ENCODE measurements at regions not wholly inside any gene's neighbourhood (a gene's known extent, or its start where the extent isn't known, plus 50 kb on each side); places are given as distances from the start of the nearest gene placed in this dataset.

DNA sequence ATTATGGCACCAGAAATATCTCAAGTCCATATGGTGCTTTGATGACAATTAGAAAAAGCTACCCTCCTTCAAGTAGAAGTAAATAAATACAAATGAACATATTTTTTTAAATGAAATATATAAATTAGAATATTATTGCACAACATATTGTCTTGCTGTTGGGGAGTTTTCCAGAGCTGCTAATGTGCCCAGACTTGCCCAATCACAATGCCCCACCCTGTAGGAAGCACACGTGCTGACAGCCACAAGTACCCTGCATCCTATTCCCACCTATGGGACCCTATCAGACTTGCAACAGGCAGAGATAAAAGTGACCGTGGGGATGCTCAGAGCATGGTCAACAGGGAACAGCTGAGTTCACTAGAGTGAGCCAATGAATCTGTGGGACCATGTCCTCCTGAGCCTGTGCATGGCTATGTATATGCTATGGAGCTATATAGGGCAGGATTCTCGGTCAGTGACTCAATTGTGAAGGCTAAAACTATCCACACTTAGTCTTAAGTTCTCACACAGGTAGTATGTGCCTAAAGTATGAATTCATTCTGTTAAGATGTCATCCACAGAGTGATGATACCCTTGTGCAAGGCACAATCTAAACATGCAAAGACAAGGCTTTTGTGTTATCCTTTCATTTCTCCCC lies 336.0 kb downstream of the HGF start:
- Histone ChIP-seq H3K4me2 (ENCODE audit: low read length) (no peak overlapping the region), H3K9me2 (ENCODE audit: low read depth, low read length) (no peaks in the 10 kb centered on the region), H3K79me2 (ENCODE audit: insufficient read depth, low read length) (no peaks in the 10 kb centered on the region), H3K27me3 (ENCODE audit: insufficient read depth, low read length) (no peaks in the 10 kb centered on the region), H3K9ac (ENCODE audit: low read length) (no peak overlapping the region), H2AFZ (ENCODE audit: low read length) (no peak overlapping the region), H3K9me3 (ENCODE audit: low read length) (no peaks in the 10 kb centered on the region), H3K27ac (ENCODE audit: low read depth, low read length, poor library complexity, severe bottlenecking) (no peak overlapping the region), H3K36me3 (ENCODE audit: insufficient read depth, low read length) (no peaks in the 10 kb centered on the region), H3K4me3 (ENCODE audit: low read depth, low read length, poor library complexity, severe bottlenecking) (no peak overlapping the region), H3F3A (ENCODE audit: insufficient read depth, low read length) (no peaks in the 10 kb centered on the region), H3K4me1 (ENCODE audit: insufficient read depth, low read length, severe bottlenecking) (no peaks in the 10 kb centered on the region), H4K20me1 (ENCODE audit: insufficient read depth, low read length) (no peaks in the 10 kb centered on the region)
- TF ChIP-seq, protein P1, sequence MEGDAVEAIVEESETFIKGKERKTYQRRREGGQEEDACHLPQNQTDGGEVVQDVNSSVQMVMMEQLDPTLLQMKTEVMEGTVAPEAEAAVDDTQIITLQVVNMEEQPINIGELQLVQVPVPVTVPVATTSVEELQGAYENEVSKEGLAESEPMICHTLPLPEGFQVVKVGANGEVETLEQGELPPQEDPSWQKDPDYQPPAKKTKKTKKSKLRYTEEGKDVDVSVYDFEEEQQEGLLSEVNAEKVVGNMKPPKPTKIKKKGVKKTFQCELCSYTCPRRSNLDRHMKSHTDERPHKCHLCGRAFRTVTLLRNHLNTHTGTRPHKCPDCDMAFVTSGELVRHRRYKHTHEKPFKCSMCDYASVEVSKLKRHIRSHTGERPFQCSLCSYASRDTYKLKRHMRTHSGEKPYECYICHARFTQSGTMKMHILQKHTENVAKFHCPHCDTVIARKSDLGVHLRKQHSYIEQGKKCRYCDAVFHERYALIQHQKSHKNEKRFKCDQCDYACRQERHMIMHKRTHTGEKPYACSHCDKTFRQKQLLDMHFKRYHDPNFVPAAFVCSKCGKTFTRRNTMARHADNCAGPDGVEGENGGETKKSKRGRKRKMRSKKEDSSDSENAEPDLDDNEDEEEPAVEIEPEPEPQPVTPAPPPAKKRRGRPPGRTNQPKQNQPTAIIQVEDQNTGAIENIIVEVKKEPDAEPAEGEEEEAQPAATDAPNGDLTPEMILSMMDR (IDR thresholded peaks at IDR 0.05; ENCODE audit: low read length), result no peak
- no peak for TF ChIP-seq EZH2 (IDR thresholded peaks at IDR 0.05; ENCODE audit: borderline replicate concordance, low read length)

DNA sequence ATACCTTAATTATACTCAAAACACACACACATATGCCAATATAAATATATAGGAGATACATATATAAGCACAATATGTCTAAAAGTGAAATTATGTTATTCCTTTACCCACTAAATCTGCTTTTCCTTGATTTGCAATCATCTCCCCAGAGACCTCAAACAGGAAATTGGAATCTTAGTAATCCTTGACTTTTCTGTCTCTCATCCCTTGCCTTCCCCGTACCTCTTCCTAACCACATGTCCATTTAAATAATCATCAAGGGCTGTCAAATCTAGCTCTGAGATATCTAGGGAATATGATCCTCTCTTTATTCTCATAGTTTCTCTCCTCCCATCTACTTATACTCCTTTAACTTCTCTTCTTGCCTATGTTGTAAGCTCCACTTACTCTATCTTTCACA lies 336.6 kb downstream of the HGF start:
- Histone ChIP-seq H3K27me3 (ENCODE audit: insufficient read depth, low read length) (no peaks in the 10 kb centered on the region), H2AFZ (ENCODE audit: low read length) (no peak overlapping the region), H3K9me3 (ENCODE audit: low read length) (no peaks in the 10 kb centered on the region), H3K9me2 (ENCODE audit: low read depth, low read length) (no peaks in the 10 kb centered on the region), H3K27ac (ENCODE audit: low read depth, low read length, poor library complexity, severe bottlenecking) (no peak overlapping the region), H3K79me2 (ENCODE audit: insufficient read depth, low read length) (no peaks in the 10 kb centered on the region), H3K9ac (ENCODE audit: low read length) (no peak overlapping the region), H3K36me3 (ENCODE audit: insufficient read depth, low read length) (no peaks in the 10 kb centered on the region), H3K4me3 (ENCODE audit: low read depth, low read length, poor library complexity, severe bottlenecking) (no peak overlapping the region), H4K20me1 (ENCODE audit: insufficient read depth, low read length) (no peaks in the 10 kb centered on the region), H3K4me2 (ENCODE audit: low read length) (no peak overlapping the region), H3F3A (ENCODE audit: insufficient read depth, low read length) (no peaks in the 10 kb centered on the region), H3K4me1 (ENCODE audit: insufficient read depth, low read length, severe bottlenecking) (no peaks in the 10 kb centered on the region)
- no peak for TF ChIP-seq EZH2 (IDR thresholded peaks at IDR 0.05; ENCODE audit: borderline replicate concordance, low read length)
- TF ChIP-seq, protein P1 (IDR thresholded peaks at IDR 0.05; ENCODE audit: low read length), result no peak

DNA sequence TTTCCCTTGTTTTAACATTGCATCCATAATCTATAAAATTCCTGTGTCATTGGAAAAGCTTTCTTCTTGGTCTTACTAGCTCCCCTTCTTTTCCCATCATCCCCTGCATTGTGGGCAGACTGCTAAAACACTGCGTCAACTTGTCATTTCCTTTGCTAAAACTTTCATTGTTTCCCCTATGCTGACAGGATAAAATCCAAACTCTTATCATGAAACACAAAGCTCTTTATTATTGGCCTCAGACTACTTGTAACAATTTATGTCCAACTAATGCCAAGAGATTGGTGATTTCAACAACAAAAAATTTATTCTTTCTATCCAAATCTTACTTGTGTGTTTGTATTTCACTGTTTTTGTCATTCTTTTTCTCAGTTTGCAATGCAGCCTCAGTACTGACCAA lies 339.1 kb downstream of the HGF start:
- H3K27me3 ChIP-seq (ENCODE audit: insufficient read depth, low read length), result no peaks in the 10 kb centered on the region
- H3K9me2 ChIP-seq (ENCODE audit: low read depth, low read length), result no peaks in the 10 kb centered on the region
- no peaks in the 10 kb centered on the region for H3F3A ChIP-seq (ENCODE audit: insufficient read depth, low read length)
- no peak overlapping the region for H3K4me2 ChIP-seq (ENCODE audit: low read length)
- H4K20me1 ChIP-seq (ENCODE audit: insufficient read depth, low read length), result no peaks in the 10 kb centered on the region
- H3K27ac ChIP-seq (ENCODE audit: low read depth, low read length, poor library complexity, severe bottlenecking), result no peak overlapping the region
- no peaks in the 10 kb centered on the region for H3K4me1 ChIP-seq (ENCODE audit: insufficient read depth, low read length, severe bottlenecking)
- no peaks in the 10 kb centered on the region for H3K9me3 ChIP-seq (ENCODE audit: low read length)
- no peaks in the 10 kb centered on the region for H3K36me3 ChIP-seq (ENCODE audit: insufficient read depth, low read length)
- no peak for TF ChIP-seq EZH2 (IDR thresholded peaks at IDR 0.05; ENCODE audit: borderline replicate concordance, low read length)
- TF ChIP-seq, protein P1 (IDR thresholded peaks at IDR 0.05; ENCODE audit: low read length), result no peak
- H3K4me3 ChIP-seq (ENCODE audit: low read depth, low read length, poor library complexity, severe bottlenecking), result no peak overlapping the region
- no peak overlapping the region for H3K9ac ChIP-seq (ENCODE audit: low read length)
- no peak overlapping the region for H2AFZ ChIP-seq (ENCODE audit: low read length)
- no peaks in the 10 kb centered on the region for H3K79me2 ChIP-seq (ENCODE audit: insufficient read depth, low read length)

Data from OCI-LY1 (cell line).